Mammary epithelial cell (primary cell): ENCODE measurements at regions not wholly inside any gene's neighbourhood (a gene's known extent, or its start where the extent isn't known, plus 50 kb on each side); places are given as distances from the start of the nearest gene placed in this dataset.

Experiments used
- EZH2 ChIP-seq: IDR thresholded peaks from 2 replicates; pipeline ENCODE4 v1.6.1; 2012; ENCODE audit warnings: low read length, inconsistent platforms, borderline replicate concordance
- TF ChIP-seq, protein P1 (sequence below), 2 donors: IDR thresholded peaks in 1 of 2; conservative IDR thresholded peaks in 1 of 2; 2 replicates each; pipeline ENCODE4 v1.5.1; 2011 to 2012; ENCODE audit warnings: inconsistent platforms in 2 of 2, low read length in 2 of 2, mild to moderate bottlenecking in 2 of 2, control low read depth in 1 of 2, low read depth in 1 of 2; ENCODE audit not compliant: insufficient read depth in 1 of 2; ENCODE audit errors: extremely low read depth in 1 of 2

DNA sequence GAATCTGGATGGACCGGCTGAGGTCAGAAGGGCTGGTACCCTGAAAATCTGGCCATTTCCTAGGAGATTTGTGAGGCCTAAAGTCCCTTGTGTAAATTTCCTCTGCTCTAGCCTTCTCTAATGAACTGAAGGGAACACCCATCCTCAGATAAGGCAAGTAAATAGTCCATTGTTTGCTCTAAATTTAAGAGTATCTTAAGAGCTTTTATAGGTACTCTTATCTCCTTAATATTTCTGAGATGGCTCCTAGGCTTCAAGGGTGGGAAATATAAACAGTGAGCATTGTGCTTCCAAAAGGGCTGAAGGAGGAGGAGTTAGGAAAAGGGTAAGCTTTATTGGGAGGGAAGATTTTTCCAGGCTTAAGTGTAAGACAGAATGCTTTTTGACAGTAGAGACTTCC, 148.7 kb upstream of the EDNRB start:
- TF ChIP-seq, protein P1, sequence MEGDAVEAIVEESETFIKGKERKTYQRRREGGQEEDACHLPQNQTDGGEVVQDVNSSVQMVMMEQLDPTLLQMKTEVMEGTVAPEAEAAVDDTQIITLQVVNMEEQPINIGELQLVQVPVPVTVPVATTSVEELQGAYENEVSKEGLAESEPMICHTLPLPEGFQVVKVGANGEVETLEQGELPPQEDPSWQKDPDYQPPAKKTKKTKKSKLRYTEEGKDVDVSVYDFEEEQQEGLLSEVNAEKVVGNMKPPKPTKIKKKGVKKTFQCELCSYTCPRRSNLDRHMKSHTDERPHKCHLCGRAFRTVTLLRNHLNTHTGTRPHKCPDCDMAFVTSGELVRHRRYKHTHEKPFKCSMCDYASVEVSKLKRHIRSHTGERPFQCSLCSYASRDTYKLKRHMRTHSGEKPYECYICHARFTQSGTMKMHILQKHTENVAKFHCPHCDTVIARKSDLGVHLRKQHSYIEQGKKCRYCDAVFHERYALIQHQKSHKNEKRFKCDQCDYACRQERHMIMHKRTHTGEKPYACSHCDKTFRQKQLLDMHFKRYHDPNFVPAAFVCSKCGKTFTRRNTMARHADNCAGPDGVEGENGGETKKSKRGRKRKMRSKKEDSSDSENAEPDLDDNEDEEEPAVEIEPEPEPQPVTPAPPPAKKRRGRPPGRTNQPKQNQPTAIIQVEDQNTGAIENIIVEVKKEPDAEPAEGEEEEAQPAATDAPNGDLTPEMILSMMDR (conservative IDR thresholded peaks at IDR 0.05 in 1 of 2, IDR thresholded peaks at IDR 0.05 in 1 of 2; ENCODE audit: extremely low read depth in 1 of 2, insufficient read depth in 1 of 2, low read depth in 1 of 2, low read length in 2 of 2), result no peak
- no peak for TF ChIP-seq EZH2
